Mammary epithelial cell (primary cell): ENCODE measurements at regions not wholly inside any gene's neighbourhood (a gene's known extent, or its start where the extent isn't known, plus 50 kb on each side); places are given as distances from the start of the nearest gene placed in this dataset.

Experiments
- CTCF ChIP-seq, 2 donors: IDR thresholded peaks in 1 of 2; conservative IDR thresholded peaks in 1 of 2; 2 replicates each; pipeline ENCODE4 v1.5.1; 2011 to 2012; ENCODE audit warnings: inconsistent platforms in 2 of 2, low read length in 2 of 2, mild to moderate bottlenecking in 2 of 2, control low read depth in 1 of 2, low read depth in 1 of 2; ENCODE audit not compliant: insufficient read depth in 1 of 2; ENCODE audit errors: extremely low read depth in 1 of 2
- EZH2 ChIP-seq: IDR thresholded peaks from 2 replicates; pipeline ENCODE4 v1.6.1; 2012; ENCODE audit warnings: low read length, inconsistent platforms, borderline replicate concordance

GRCh38 chr7:42666994-42667393, 244.9 kb downstream of the C7orf25 start:
- TF ChIP-seq CTCF (conservative IDR thresholded peaks at IDR 0.05 in 1 of 2, IDR thresholded peaks at IDR 0.05 in 1 of 2; ENCODE audit: extremely low read depth in 1 of 2, insufficient read depth in 1 of 2, low read depth in 1 of 2, low read length in 2 of 2) (no peak), EZH2 (no peak)
